Stomach (tissue), 8 donors: ENCODE measurements at regions not wholly inside any gene's neighbourhood (a gene's known extent, or its start where the extent isn't known, plus 50 kb on each side); places are given as distances from the start of the nearest gene placed in this dataset.

Experiments used
- DNase-seq, 2 donors: peaks; one replicate each; pipeline versions ENCODE4 v3.0.0 to v3.0.0-alpha.2; 2013 to 2019
- H3K27ac ChIP-seq, 5 donors: fragments of 200-600 bp in 4 of 5; sonication (generic) in 4 of 5; one replicate each; pipeline ENCODE4 v1.5.1; 2013 to 2019; ENCODE audit warnings: mild to moderate bottlenecking in 1 of 5, moderate library complexity in 1 of 5
- H3K27me3 ChIP-seq, 3 donors: fragments of 200-600 bp; sonication (generic); one replicate each; pipeline ENCODE4 v1.5.1; 2017 to 2019; ENCODE audit warnings: mixed run types in 1 of 3
- H3K36me3 ChIP-seq, 4 donors: fragments of 200-600 bp; sonication (generic); 1 replicate in 3 of 4; 2 replicates in 1 of 4; pipeline ENCODE4 v1.5.1; 2016 to 2019
- H3K4me1 ChIP-seq, 4 donors: fragments of 200-600 bp; sonication (generic); one replicate each; pipeline ENCODE4 v1.5.1; 2016 to 2019
- H3K4me3 ChIP-seq, 4 donors: fragments of 200-600 bp; sonication (generic) in 3 of 4; one replicate each; pipeline ENCODE4 v1.5.1; 2016 to 2019; ENCODE audit warnings: mild to moderate bottlenecking in 1 of 4
- H3K9me3 ChIP-seq, 4 donors: fragments of 200-600 bp; sonication (generic); one replicate each; pipeline ENCODE4 v1.5.1; 2016 to 2019
- CTCF ChIP-seq, 7 experiments: fragments of 450-650 bp in 4 of 7; fragments of 200-600 bp in 3 of 7; sonication (generic) in 3 of 7; IDR thresholded peaks; one replicate each; pipeline ENCODE4 v1.5.1; 2016 to 2019; ENCODE audit warnings: antibody characterized with exemption in 7 of 7, control low read depth in 2 of 7, mild to moderate bottlenecking in 1 of 7
- EP300 ChIP-seq: sonication (generic); formaldehyde crosslinking; IDR thresholded peaks from one replicate; pipeline ENCODE4 v1.6.1; 2017; ENCODE audit warnings: antibody characterized with exemption
- POLR2A ChIP-seq, 4 donors: fragments of 450-650 bp; IDR thresholded peaks; one replicate each; pipeline ENCODE4 v1.6.1; 2016; ENCODE audit warnings: antibody characterized with exemption in 4 of 4, control low read depth in 2 of 4, mild to moderate bottlenecking in 1 of 4, moderate library complexity in 1 of 4
- POLR2AphosphoS5 ChIP-seq, 3 donors: sonication (generic); formaldehyde crosslinking; IDR thresholded peaks; one replicate each; pipeline ENCODE4 v1.6.1; 2016; ENCODE audit warnings: antibody characterized with exemption in 3 of 3
- WGBS, 5 donors: extraction: QIAGEN DNeasy Blood & Tissue Kit in 3 of 5; methylation state at CpG; one replicate each; pipeline versions ENCODE4 v1.1.5 to v1.1.7; 2013 to 2018; 5-methylcytosine and 5-hydroxymethylcytosine counted together
- intact Hi-C: fragments of 100-400 bp; cut with DNase I; formaldehyde crosslinking; loops from one replicate; pipeline ENCODE4 v1.15.1; 2023; ENCODE audit warnings: low total_unique reads
- donor health status: healthy with polysubstance abuse.
- donor health status: Bipolar disorder and iron deficiency.
- donor health status: healthy.

DNA sequence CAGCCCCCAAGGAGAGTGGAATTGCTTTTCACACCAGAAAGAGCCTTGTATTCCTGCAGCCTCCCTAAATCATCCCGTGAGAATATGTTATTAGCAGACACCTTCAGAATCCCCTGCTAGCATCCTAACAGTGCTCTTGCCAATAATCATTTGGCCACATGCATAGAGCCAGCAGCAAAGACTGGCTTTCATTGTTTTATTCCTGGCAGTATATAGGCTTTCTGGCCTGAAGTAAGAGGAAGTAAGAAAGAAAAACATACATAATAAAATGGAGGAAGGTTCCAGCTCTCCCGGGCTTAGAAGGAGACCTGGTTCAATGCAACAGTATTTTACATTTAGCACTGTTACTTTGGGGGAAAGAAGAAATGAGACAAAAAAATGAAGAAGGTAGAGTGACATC is 176.7 kb upstream of the ATF7IP start:
- peaks cover 0 to 5% (median 0%) of the 10 kb centered on the region in 3 donors for H3K27me3 ChIP-seq
- DNase-seq, result no peak
- WGBS, 5 donors, result 8 to 22% (median 17%) methylated on average over 2 of the region's 2 CpGs
- intact Hi-C loops, result no loop called here
- H3K9me3 ChIP-seq, result no peaks in the 10 kb centered on the region
- H3K4me3 ChIP-seq, result no peak overlapping the region
- no peaks in the 10 kb centered on the region for H3K36me3 ChIP-seq
- peaks cover 0 to 3% (median 0%) of the 10 kb centered on the region in 4 donors for H3K4me1 ChIP-seq
- TF ChIP-seq POLR2AphosphoS5 (IDR thresholded peaks at IDR 0.05) (no peak), CTCF (IDR thresholded peaks at IDR 0.05) (no peak), EP300 (no peak), POLR2A (IDR thresholded peaks at IDR 0.05) (no peak)
- no peak overlapping the region for H3K27ac ChIP-seq

DNA sequence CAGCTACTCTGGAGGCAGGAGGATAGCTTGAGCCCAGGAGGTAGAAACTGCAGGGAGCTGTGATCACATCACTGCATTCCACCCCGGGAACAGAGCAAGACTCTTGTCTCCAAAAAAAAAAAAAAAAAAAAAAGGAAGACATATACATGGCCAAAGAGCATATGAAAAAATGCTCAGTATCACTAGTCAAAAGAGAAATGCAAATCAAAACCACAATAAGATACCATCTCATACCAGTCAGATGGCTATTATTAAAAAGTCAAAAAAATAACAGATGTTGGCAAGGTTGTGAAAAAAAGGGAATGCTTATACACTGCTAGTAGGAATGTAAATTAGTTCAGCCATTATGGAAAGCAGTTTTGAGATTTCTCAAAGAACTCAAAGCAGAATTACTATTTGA is 174.8 kb upstream of the ATF7IP start:
- 87 to 93% (median 91%) methylated on average over 1 of the region's 1 CpG for WGBS, 5 donors
- peaks cover 0 to 5% (median 0%) of the 10 kb centered on the region in 3 donors for H3K27me3 ChIP-seq

GRCh38 chr12:14191612-14192011 is 173.9 kb upstream of the ATF7IP start:
- H3K9me3 ChIP-seq, result no peaks in the 10 kb centered on the region
- intact Hi-C loops, result no loop called here
- H3K4me3 ChIP-seq, result no peak overlapping the region
- TF ChIP-seq CTCF (IDR thresholded peaks at IDR 0.05) (no peak), EP300 (no peak), POLR2AphosphoS5 (IDR thresholded peaks at IDR 0.05) (no peak), POLR2A (IDR thresholded peaks at IDR 0.05) (no peak)
- WGBS, 5 donors, result 80 to 98% (median 94%) methylated on average over 4 of the region's 4 CpGs
- no peak overlapping the region for H3K27ac ChIP-seq
- DNase-seq, result no peak
- no peaks in the 10 kb centered on the region for H3K36me3 ChIP-seq
- no peaks in the 10 kb centered on the region for H3K27me3 ChIP-seq
- H3K4me1 ChIP-seq, result no peaks in the 10 kb centered on the region

More for the DNA sequence above, 174.8 kb upstream of the ATF7IP start:
- no peak for DNase-seq
- Histone ChIP-seq H3K27ac (no peak overlapping the region), H3K4me3 (no peak overlapping the region), H3K9me3 (no peaks in the 10 kb centered on the region), H3K36me3 (no peaks in the 10 kb centered on the region), H3K4me1 (peaks cover 0 to 3% (median 0%) of the 10 kb centered on the region in 4 donors)
- TF ChIP-seq CTCF (IDR thresholded peaks at IDR 0.05) (no peak), POLR2AphosphoS5 (IDR thresholded peaks at IDR 0.05) (no peak), POLR2A (IDR thresholded peaks at IDR 0.05) (no peak), EP300 (no peak)
- intact Hi-C loops, result no loop called here

GRCh38 chr12:14193639-14194038 is 171.8 kb upstream of the ATF7IP start:
- no peak overlapping the region for H3K4me3 ChIP-seq
- 58 to 77% (median 70%) methylated on average over 10 of the region's 10 CpGs for WGBS, 5 donors
- DNase-seq, result no peak
- no peaks in the 10 kb centered on the region for H3K27me3 ChIP-seq
- intact Hi-C loops, result no loop called here
- no peaks in the 10 kb centered on the region for H3K9me3 ChIP-seq
- H3K27ac ChIP-seq, result no peak overlapping the region
- TF ChIP-seq POLR2A (IDR thresholded peaks at IDR 0.05), result no peak
- no peak for TF ChIP-seq EP300
- no peak for TF ChIP-seq CTCF (IDR thresholded peaks at IDR 0.05)
- no peak for TF ChIP-seq POLR2AphosphoS5 (IDR thresholded peaks at IDR 0.05)
- no peaks in the 10 kb centered on the region for H3K36me3 ChIP-seq
- no peaks in the 10 kb centered on the region for H3K4me1 ChIP-seq
